GM23248 (cell line): ENCODE measurements at regions not wholly inside any gene's neighbourhood (a gene's known extent, or its start where the extent isn't known, plus 50 kb on each side); places are given as distances from the start of the nearest gene placed in this dataset.

ENCODE experiments used
- DNase-seq: peaks from one replicate; pipeline ENCODE4 v3.0.0-alpha.2; 2015
- H2AFZ ChIP-seq: fragments of 200-600 bp; sonication (generic); 2 replicates; pipeline ENCODE4 v1.6.1; 2016; ENCODE audit warnings: antibody characterized with exemption
- H3F3A ChIP-seq: fragments of 200-600 bp; sonication (generic); 2 replicates; pipeline ENCODE4 v1.6.1; 2016; ENCODE audit warnings: mild to moderate bottlenecking, antibody characterized with exemption, mixed run types; ENCODE audit not compliant: insufficient read depth
- H3K27ac ChIP-seq: fragments of 200-600 bp; sonication (generic); 2 replicates; pipeline ENCODE4 v1.5.1; 2016; ENCODE audit warnings: mild to moderate bottlenecking
- H3K27me3 ChIP-seq: fragments of 200-600 bp; sonication (generic); replicated peaks from 2 replicates; pipeline ENCODE4 v1.6.1; 2016; ENCODE audit warnings: mild to moderate bottlenecking; ENCODE audit not compliant: insufficient read depth
- H3K36me3 ChIP-seq: fragments of 200-600 bp; sonication (generic); 2 replicates; pipeline ENCODE4 v1.6.1; 2016; ENCODE audit warnings: low read depth, mild to moderate bottlenecking
- H3K4me1 ChIP-seq: fragments of 200-600 bp; sonication (generic); 2 replicates; pipeline ENCODE4 v1.6.1; 2016; ENCODE audit warnings: mild to moderate bottlenecking; ENCODE audit not compliant: insufficient read depth
- H3K4me2 ChIP-seq: fragments of 200-600 bp; sonication (generic); one replicate; pipeline ENCODE4 v1.6.1; 2016; ENCODE audit warnings: mild to moderate bottlenecking; ENCODE audit not compliant: unreplicated experiment
- H3K4me3 ChIP-seq: fragments of 200-600 bp; sonication (generic); 2 replicates; pipeline ENCODE4 v1.5.1; 2016; ENCODE audit warnings: mild to moderate bottlenecking
- H3K79me2 ChIP-seq: fragments of 200-600 bp; sonication (generic); 2 replicates; pipeline ENCODE4 v1.6.1; 2016; ENCODE audit warnings: mild to moderate bottlenecking; ENCODE audit not compliant: insufficient read depth
- H3K9ac ChIP-seq: fragments of 200-600 bp; sonication (generic); 2 replicates; pipeline ENCODE4 v1.6.1; 2016; ENCODE audit warnings: mild to moderate bottlenecking
- H3K9me2 ChIP-seq: fragments of 200-600 bp; sonication (generic); 2 replicates; pipeline ENCODE4 v1.6.1; 2016; ENCODE audit warnings: mixed run types, mild to moderate bottlenecking, moderate library complexity; ENCODE audit not compliant: insufficient read depth
- H3K9me3 ChIP-seq: fragments of 200-600 bp; sonication (generic); one replicate; pipeline ENCODE4 v1.6.1; 2017; ENCODE audit warnings: low read depth
- H4K20me1 ChIP-seq: fragments of 200-600 bp; sonication (generic); 2 replicates; pipeline ENCODE4 v1.6.0; 2016; ENCODE audit not compliant: insufficient read depth
- EZH2 ChIP-seq: fragments of 200-600 bp; sonication (generic); IDR thresholded peaks from 2 replicates; pipeline ENCODE4 v1.6.1; 2018; ENCODE audit warnings: antibody characterized with exemption, mild to moderate bottlenecking; ENCODE audit not compliant: insufficient read depth, poor library complexity, severe bottlenecking
- EZH2phosphoT487 ChIP-seq: fragments of 200-600 bp; sonication (generic); IDR thresholded peaks from 2 replicates; pipeline ENCODE4 v1.6.1; 2018; ENCODE audit warnings: antibody characterized with exemption, moderate library complexity, mild to moderate bottlenecking, low read depth; ENCODE audit not compliant: insufficient read depth
- WGBS, 2 experiments: methylation state at CpG; one replicate each; pipeline ENCODE4 v1.1.6; 2015 to 2017; ENCODE audit warnings: low lambda C conversion rate in 2 of 2, low coverage in 1 of 2; ENCODE audit errors: missing lambda C conversion rate in 2 of 2; 5-methylcytosine and 5-hydroxymethylcytosine counted together
- in situ Hi-C: fragments of 300-500 bp; cut with MboI; formaldehyde crosslinking; loops from 2 replicates; pipeline ENCODE4 v1.15.0; 2020

DNA sequence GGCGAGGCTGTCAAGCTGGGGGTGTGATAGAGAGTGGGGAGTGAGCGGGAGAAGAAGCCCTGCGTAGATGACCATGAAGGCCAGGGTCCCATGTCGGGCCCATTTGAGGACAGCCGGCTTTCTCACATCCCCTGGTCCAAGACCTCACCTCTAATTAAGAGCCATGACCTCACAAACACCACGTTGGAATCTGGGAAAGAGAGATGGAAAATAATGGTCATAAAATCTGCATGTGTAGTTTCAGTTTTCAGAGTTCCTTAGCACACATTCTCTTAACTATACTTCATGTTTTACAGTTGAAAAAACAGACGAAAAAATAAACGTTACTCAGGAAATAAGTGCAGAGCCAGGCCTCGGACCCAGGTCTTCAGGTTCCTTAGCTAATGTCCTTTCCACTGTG is 244.8 kb upstream of the SIX2 start:
- Histone ChIP-seq H4K20me1 (no peaks in the 10 kb centered on the region), H3K9me2 (no peaks in the 10 kb centered on the region), H3K9ac (no peak overlapping the region), H3K4me3 (no peak overlapping the region), H3K9me3 (no peaks in the 10 kb centered on the region), H3F3A (no peaks in the 10 kb centered on the region), H3K27me3 (no peaks in the 10 kb centered on the region), H3K4me1 (no peaks in the 10 kb centered on the region), H2AFZ (no peak overlapping the region), H3K4me2 (no peak overlapping the region), H3K36me3 (no peaks in the 10 kb centered on the region), H3K27ac (no peak overlapping the region), H3K79me2 (no peaks in the 10 kb centered on the region)
- DNase-seq: no peak
- in situ Hi-C loops: no loop called here
- no peak for TF ChIP-seq EZH2phosphoT487
- TF ChIP-seq EZH2: no peak
- 60% methylated on average over 9 of the region's 9 CpGs for WGBS, 2 experiments

DNA sequence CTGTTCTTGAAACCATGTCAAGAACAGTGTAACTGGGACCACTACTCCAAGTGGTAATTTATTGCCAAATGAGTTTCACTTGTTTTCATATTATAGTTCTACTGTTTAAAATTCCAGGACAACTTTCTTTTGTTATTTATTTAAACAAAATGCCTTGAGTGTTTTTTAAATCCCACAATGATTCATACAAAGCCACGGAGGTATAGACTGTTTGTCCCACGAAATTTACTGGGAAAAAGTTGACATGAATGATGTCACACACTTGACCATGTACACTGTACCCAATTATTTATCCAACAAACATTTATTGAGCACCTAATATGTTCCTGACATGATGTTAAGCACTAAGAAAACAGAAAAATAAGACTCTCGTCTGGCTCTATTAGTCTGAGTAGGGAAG is 243.9 kb upstream of the SIX2 start:
- H3K4me2 ChIP-seq: no peak overlapping the region
- no peaks in the 10 kb centered on the region for H3K36me3 ChIP-seq
- no peaks in the 10 kb centered on the region for H3K79me2 ChIP-seq
- no peak overlapping the region for H3K9ac ChIP-seq
- no peak overlapping the region for H3K27ac ChIP-seq
- no peaks in the 10 kb centered on the region for H3K9me3 ChIP-seq
- H3K4me1 ChIP-seq: no peaks in the 10 kb centered on the region
- no peak overlapping the region for H3K4me3 ChIP-seq
- no peaks in the 10 kb centered on the region for H3F3A ChIP-seq
- no peaks in the 10 kb centered on the region for H4K20me1 ChIP-seq
- no peaks in the 10 kb centered on the region for H3K9me2 ChIP-seq
- 51 to 62% methylated on average over 3 of the region's 3 CpGs for WGBS, 2 experiments
- no peak for TF ChIP-seq EZH2
- TF ChIP-seq EZH2phosphoT487: no peak
- H2AFZ ChIP-seq: no peak overlapping the region
- no peaks in the 10 kb centered on the region for H3K27me3 ChIP-seq
- in situ Hi-C loops: no loop called here
- no peak for DNase-seq

DNA sequence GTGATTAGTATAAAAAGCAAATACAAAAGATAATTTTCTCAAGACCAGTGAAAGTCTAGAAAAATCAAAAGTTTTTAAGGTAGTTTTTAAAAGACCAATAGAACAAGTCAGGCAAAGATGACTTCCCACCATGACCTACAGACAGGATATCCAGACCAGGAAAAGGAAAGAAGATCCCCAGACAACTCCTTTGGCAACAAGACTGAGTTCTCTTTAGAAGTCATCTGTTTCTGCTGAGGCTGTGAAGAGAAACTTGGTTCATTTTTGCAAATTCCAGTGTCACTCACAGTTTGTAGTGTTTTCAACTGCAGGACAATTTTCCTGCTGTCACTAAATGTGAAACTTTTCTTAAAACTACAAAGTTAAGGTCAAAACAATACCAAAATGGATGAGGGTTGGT is 240.9 kb upstream of the SIX2 start:
- TF ChIP-seq EZH2phosphoT487 (no peak), EZH2 (no peak)
- no peaks in the 10 kb centered on the region for H3K79me2 ChIP-seq
- H3K4me3 ChIP-seq: no peak overlapping the region
- no peak overlapping the region for H3K4me2 ChIP-seq
- DNase-seq: no peak
- no peaks in the 10 kb centered on the region for H4K20me1 ChIP-seq
- no peaks in the 10 kb centered on the region for H3K27me3 ChIP-seq
- H3K36me3 ChIP-seq: no peaks in the 10 kb centered on the region
- H3K27ac ChIP-seq: no peak overlapping the region
- in situ Hi-C loops: no loop called here
- no peaks in the 10 kb centered on the region for H3K4me1 ChIP-seq
- H3K9me2 ChIP-seq: no peaks in the 10 kb centered on the region
- H3K9me3 ChIP-seq: no peaks in the 10 kb centered on the region
- no peak overlapping the region for H3K9ac ChIP-seq
- H2AFZ ChIP-seq: no peak overlapping the region
- H3F3A ChIP-seq: no peaks in the 10 kb centered on the region

- 64 to 86% methylated on average over 3 to 4 of the region's 4 CpGs for WGBS, 2 experiments
- H4K20me1 ChIP-seq: no peaks in the 10 kb centered on the region
- no peak overlapping the region for H3K4me2 ChIP-seq
- H3K4me1 ChIP-seq: no peaks in the 10 kb centered on the region
- DNase-seq: no peak
- no peak overlapping the region for H3K9ac ChIP-seq
- in situ Hi-C loops: no loop called here
- no peaks in the 10 kb centered on the region for H3K27me3 ChIP-seq
- H3K9me2 ChIP-seq: no peaks in the 10 kb centered on the region
- no peak for TF ChIP-seq EZH2phosphoT487
- TF ChIP-seq EZH2: no peak
- no peak overlapping the region for H3K4me3 ChIP-seq
- no peak overlapping the region for H2AFZ ChIP-seq
- no peaks in the 10 kb centered on the region for H3K36me3 ChIP-seq
- H3K27ac ChIP-seq: no peak overlapping the region
- H3K9me3 ChIP-seq: no peaks in the 10 kb centered on the region
- H3F3A ChIP-seq: no peaks in the 10 kb centered on the region
- no peaks in the 10 kb centered on the region for H3K79me2 ChIP-seq
Measured at GRCh38 chr2:45248214-45248613, 239.0 kb upstream of the SIX2 start.

DNA sequence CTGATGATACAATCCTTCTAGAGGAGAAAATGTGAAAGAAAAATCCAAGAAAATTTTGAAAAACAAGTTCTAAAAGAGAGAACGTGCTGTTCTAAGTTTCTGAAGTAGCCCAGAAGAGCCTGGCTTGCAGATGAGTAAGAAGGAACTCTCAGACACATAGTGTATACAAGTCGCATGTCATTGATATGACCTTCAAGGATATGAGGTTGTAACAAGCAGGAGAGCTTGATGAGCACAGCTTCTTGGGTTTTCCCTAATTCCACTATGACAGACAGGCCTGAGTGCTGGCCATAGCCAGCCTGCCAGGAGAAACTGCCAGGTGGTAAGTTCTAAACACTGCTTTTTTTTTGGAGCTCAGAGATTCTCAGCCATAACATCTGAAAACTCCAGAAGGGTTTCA is 235.7 kb upstream of the SIX2 start:
- H3K27ac ChIP-seq: no peak overlapping the region
- TF ChIP-seq EZH2 (no peak), EZH2phosphoT487 (no peak)
- H3K9me3 ChIP-seq: no peaks in the 10 kb centered on the region
- H3K4me3 ChIP-seq: no peak overlapping the region
- peaks cover 26% of the 10 kb centered on the region for H3K4me1 ChIP-seq
- no peaks in the 10 kb centered on the region for H3K27me3 ChIP-seq
- no peaks in the 10 kb centered on the region for H3K79me2 ChIP-seq
- no peaks in the 10 kb centered on the region for H3K9me2 ChIP-seq
- in situ Hi-C loops: no loop called here
- no peaks in the 10 kb centered on the region for H4K20me1 ChIP-seq
- H3K36me3 ChIP-seq: no peaks in the 10 kb centered on the region
- peaks cover 11% of the 10 kb centered on the region; the same call in 1 of the 2 replicates for H3F3A ChIP-seq
- DNase-seq: peak; percentile 10
- no peak overlapping the region for H3K9ac ChIP-seq
- peak overlapping the region; percentile 38; the same call in 1 of the 2 replicates for H2AFZ ChIP-seq
- no peak overlapping the region for H3K4me2 ChIP-seq
- 18 to 22% methylated on average over 2 of the region's 2 CpGs for WGBS, 2 experiments
